Erythroblast (primary cell): ENCODE measurements at regions not wholly inside any gene's neighbourhood (a gene's known extent, or its start where the extent isn't known, plus 50 kb on each side); places are given as distances from the start of the nearest gene placed in this dataset.

Experiments used
- GATA1 ChIP-seq: IDR thresholded peaks from 2 replicates; pipeline ENCODE4 v1.6.1; 2011; ENCODE audit warnings: low read depth, mild to moderate bottlenecking, control low read depth, low read length, moderate library complexity
- POLR2A ChIP-seq: IDR thresholded peaks from 2 replicates; pipeline ENCODE4 v1.6.1; 2011; ENCODE audit warnings: mild to moderate bottlenecking, low read length

GRCh38 chr2:117646099-117646498 lies 168.4 kb upstream of the DDX18 start:
- TF ChIP-seq POLR2A (no peak), GATA1 (no peak)
